ENCODE measurements at regions not wholly inside any gene's neighbourhood (a gene's known extent, or its start where the extent isn't known, plus 50 kb on each side); places are given as distances from the start of the nearest gene placed in this dataset.

GRCh38 chr6:8558953-8559352 lies 123.6 kb upstream of the SLC35B3 start:
- no peaks in the 10 kb centered on the region for H3K9me3 ChIP-seq (replicated peaks; ENCODE audit: control insufficient read depth, insufficient read depth, low read length)
- no peak overlapping the region for H2AFZ ChIP-seq (ENCODE audit: low read depth, low read length)
- intact Hi-C loops (cut with micrococcal nuclease), result no loop called here
- DNase-seq (ENCODE audit: low read depth, low spot score) (no peak), FAIRE-seq (no peak)
- no peak overlapping the region for H3K27ac ChIP-seq (ENCODE audit: insufficient read depth, low read depth, low read length)
- TF ChIP-seq JUN (IDR thresholded peaks at IDR 0.05; ENCODE audit: borderline replicate concordance, insufficient read depth, insufficient read length, low read depth), result no peak
- no peak for TF ChIP-seq CTCF (IDR thresholded peaks at IDR 0.05; ENCODE audit: extremely low read depth in 1 of 2, insufficient read depth in 1 of 2, low read depth in 1 of 2, low read length in 2 of 2)
- no peak for TF ChIP-seq MYC (IDR thresholded peaks at IDR 0.05; ENCODE audit: low read depth, low read length)
- TF ChIP-seq POLR2AphosphoS5 (IDR thresholded peaks at IDR 0.05; ENCODE audit: insufficient read depth, low read depth, low read length), result no peak
- no peak for TF ChIP-seq EZH2 (IDR thresholded peaks at IDR 0.05; ENCODE audit: borderline replicate concordance, low read depth, low read length, severe bottlenecking)
- no peak for TF ChIP-seq FOS (IDR thresholded peaks at IDR 0.05; ENCODE audit: borderline replicate concordance, insufficient read depth, low read length)
- no peak for TF ChIP-seq POLR2A (IDR thresholded peaks at IDR 0.05; ENCODE audit: low read depth, low read length)
- no peak for TF ChIP-seq GATA2 (IDR thresholded peaks at IDR 0.05; ENCODE audit: insufficient read depth, insufficient read length, low read depth, low read length)
- no peak for TF ChIP-seq MAX (IDR thresholded peaks at IDR 0.05; ENCODE audit: insufficient read depth, insufficient read length)
- H3K9ac ChIP-seq (replicated peaks; ENCODE audit: extremely low read depth, insufficient read depth, low read length), result no peak overlapping the region
- dilution Hi-C loops (cut with MboI; ENCODE audit: extremely low pct_ligation_motif_present, low sequenced_read_pairs), result no loop called here
- POLR2A ChIA-PET, result no interaction called here
- no peaks in the 10 kb centered on the region for H3K36me3 ChIP-seq (ENCODE audit: control insufficient read depth in 2 of 2, extremely low read depth in 1 of 2, insufficient read depth in 2 of 2, low read length in 2 of 2)
- CTCF ChIA-PET, result no interaction called here
- H3K4me3 ChIP-seq (replicated peaks in 1 of 3; ENCODE audit: insufficient read depth in 1 of 3, low read depth in 1 of 3, low read length in 3 of 3), result no peak overlapping the region
- BruUV-seq (replicated peaks), result no TSS peak
- no peaks in the 10 kb centered on the region for H3K4me1 ChIP-seq (ENCODE audit: control insufficient read depth, extremely low read depth, insufficient read depth, low read length)
- H3K79me2 ChIP-seq (ENCODE audit: control insufficient read depth, insufficient read depth, low read length), result no peaks in the 10 kb centered on the region
- H4K20me1 ChIP-seq (replicated peaks; ENCODE audit: control insufficient read depth, extremely low read depth, insufficient read depth, low read length), result no peaks in the 10 kb centered on the region
- no peaks in the 10 kb centered on the region for H3K27me3 ChIP-seq (ENCODE audit: control insufficient read depth in 2 of 2, insufficient read depth in 2 of 2, low read length in 2 of 2)
- H3K4me2 ChIP-seq (ENCODE audit: insufficient read depth, low read length), result no peak overlapping the region
- H3K9me1 ChIP-seq (replicated peaks; ENCODE audit: control insufficient read depth, extremely low read depth, insufficient read depth, low read length), result no peaks in the 10 kb centered on the region
